SK-N-SH (cell line): ENCODE measurements at regions not wholly inside any gene's neighbourhood (a gene's known extent, or its start where the extent isn't known, plus 50 kb on each side); places are given as distances from the start of the nearest gene placed in this dataset.

Source experiments
- CTCF ChIA-PET: fragments of 300-600, 350-600 bp; formaldehyde crosslinking; extraction: SDS; loops from one replicate; lab custom pipeline; 2021; lab: Yijun Ruan, JAX
- POLR2A ChIA-PET: fragments of 350-600 bp; sonication (Branson Sonifier 250); formaldehyde crosslinking; extraction: SDS; loops from one replicate; lab custom pipeline; 2020; ENCODE audit warnings: antibody characterized with exemption, inconsistent platforms; lab: Yijun Ruan, JAX
- DNase-seq: peaks from one replicate; pipeline ENCODE4 v3.0.0; 2012
- H2AFZ ChIP-seq: fragments of 200-600 bp; sonication (generic); 2 replicates; pipeline ENCODE4 v1.8.1; 2016; ENCODE audit warnings: antibody characterized with exemption, mild to moderate bottlenecking, low read depth
- H3F3A ChIP-seq: fragments of 200-600 bp; sonication (generic); replicated peaks from 2 replicates; pipeline ENCODE3; 2016; ENCODE audit warnings: antibody characterized with exemption, mild to moderate bottlenecking; ENCODE audit not compliant: insufficient read depth
- H3K27ac ChIP-seq, 2 experiments: fragments of 200-500 bp in 1 of 2; fragments of 200-600 bp in 1 of 2; sonication (Bioruptor generic) in 1 of 2; sonication (generic), shearing (Covaris generic) in 1 of 2; 2 replicates each; pipeline versions ENCODE4 v1.5.1 to v1.6.1; 2014 to 2016; ENCODE audit warnings: low read depth in 2 of 2, inconsistent platforms in 1 of 2, low read length in 1 of 2, mild to moderate bottlenecking in 1 of 2, mixed read lengths in 1 of 2
- H3K27me3 ChIP-seq: fragments of 200-600 bp; sonication (generic), shearing (Covaris generic); 2 replicates; pipeline ENCODE4 v1.6.1; 2016; ENCODE audit warnings: mixed run types; ENCODE audit not compliant: insufficient read depth
- H3K36me3 ChIP-seq, 2 experiments: fragments of 200-500 bp in 1 of 2; fragments of 200-600 bp in 1 of 2; sonication (Bioruptor generic) in 1 of 2; sonication (generic) in 1 of 2; replicated peaks in 1 of 2; 2 replicates each; pipeline versions ENCODE3 to v1.5.1; 2014 to 2016; ENCODE audit warnings: low read length in 1 of 2, mild to moderate bottlenecking in 1 of 2; ENCODE audit not compliant: insufficient read depth in 2 of 2, control insufficient read depth in 1 of 2
- H3K4me1 ChIP-seq, 2 experiments: fragments of 200-500 bp in 1 of 2; fragments of 200-600 bp in 1 of 2; sonication (Bioruptor generic) in 1 of 2; sonication (generic), shearing (Covaris generic) in 1 of 2; 2 replicates each; pipeline versions ENCODE4 v1.5.1 to v1.6.1; 2014 to 2016; ENCODE audit warnings: low read depth in 1 of 2, low read length in 1 of 2, mixed run types in 1 of 2; ENCODE audit not compliant: insufficient read depth in 2 of 2, control insufficient read depth in 1 of 2
- H3K4me2 ChIP-seq: fragments of 200-600 bp; sonication (generic), shearing (Covaris generic); 2 replicates; pipeline ENCODE4 v1.6.1; 2017; ENCODE audit warnings: mixed run types
- H3K4me3 ChIP-seq, 2 experiments: fragments of 200-500 bp in 1 of 2; fragments of 200-600 bp in 1 of 2; sonication (Bioruptor generic) in 1 of 2; sonication (generic), shearing (Covaris generic) in 1 of 2; 2 replicates each; pipeline versions ENCODE4 v1.5.1 to v1.8.1; 2014 to 2016; ENCODE audit warnings: low read depth in 2 of 2, inconsistent platforms in 1 of 2, low read length in 1 of 2, mild to moderate bottlenecking in 1 of 2, mixed read lengths in 1 of 2, moderate library complexity in 1 of 2
- H3K79me2 ChIP-seq: fragments of 200-600 bp; sonication (generic); 2 replicates; pipeline ENCODE4 v1.8.1; 2017; ENCODE audit warnings: mild to moderate bottlenecking; ENCODE audit not compliant: insufficient read depth
- H3K9ac ChIP-seq: fragments of 200-600 bp; sonication (generic); 2 replicates; pipeline ENCODE4 v1.6.1; 2017; ENCODE audit warnings: mixed run types
- H3K9me2 ChIP-seq: fragments of 200-600 bp; sonication (generic); 2 replicates; pipeline ENCODE4 v1.6.1; 2017; ENCODE audit warnings: mixed run types
- H3K9me3 ChIP-seq: fragments of 200-600 bp; sonication (generic); 2 replicates; pipeline ENCODE4 v1.6.1; 2017; ENCODE audit warnings: mixed run types, mild to moderate bottlenecking, moderate library complexity
- H4K20me1 ChIP-seq: fragments of 200-600 bp; sonication (generic); 2 replicates; pipeline ENCODE4 v1.6.1; 2017; ENCODE audit warnings: mild to moderate bottlenecking, mixed run types; ENCODE audit not compliant: insufficient read depth
- FOXJ3 ChIP-seq: sonication (generic); formaldehyde crosslinking; IDR thresholded peaks from 2 replicates; pipeline ENCODE4 v1.5.1; 2020; ENCODE audit warnings: mild to moderate bottlenecking, missing genetic modification reagents
- GABPA ChIP-seq: IDR thresholded peaks from 2 replicates; pipeline ENCODE4 v1.4.0; 2012; ENCODE audit warnings: low read depth, mild to moderate bottlenecking
- GATA2 ChIP-seq: sonication (generic); formaldehyde crosslinking; IDR thresholded peaks from 2 replicates; pipeline ENCODE4 v1.5.0; 2020; ENCODE audit warnings: mild to moderate bottlenecking, missing genetic modification reagents
- JUND ChIP-seq: IDR thresholded peaks from 2 replicates; pipeline ENCODE4 v1.4.0; 2012
- MAX ChIP-seq: IDR thresholded peaks from 2 replicates; pipeline ENCODE4 v1.4.0; 2012; ENCODE audit warnings: low read depth
- NRF1 ChIP-seq: IDR thresholded peaks from 2 replicates; pipeline ENCODE4 v1.6.1; 2012; ENCODE audit warnings: low read depth, mild to moderate bottlenecking, low read length
- PBX3 ChIP-seq: IDR thresholded peaks from 2 replicates; pipeline ENCODE4; 2012
- POLR2AphosphoS5 ChIP-seq: IDR thresholded peaks from 2 replicates; pipeline ENCODE4 v1.6.1; 2012; ENCODE audit warnings: low read depth, low read length
- RAD21 ChIP-seq: IDR thresholded peaks from 2 replicates; pipeline ENCODE4 v1.6.1; 2012; ENCODE audit warnings: mild to moderate bottlenecking, low read length
- RCOR1 ChIP-seq: fragments of 150-350 bp; IDR thresholded peaks from 2 replicates; pipeline ENCODE4 v1.6.1; 2017; ENCODE audit warnings: antibody characterized with exemption, low read length
- RFX5 ChIP-seq: IDR thresholded peaks from 2 replicates; pipeline ENCODE4 v1.6.1; 2012; ENCODE audit warnings: mild to moderate bottlenecking, improper control_type of control experiment, low read length
- RXRA ChIP-seq: IDR thresholded peaks from 2 replicates; pipeline ENCODE4 v1.4.0; 2012; ENCODE audit warnings: low read depth, mild to moderate bottlenecking, borderline replicate concordance
- SMC3 ChIP-seq: IDR thresholded peaks from 2 replicates; pipeline ENCODE4 v1.6.1; 2012; ENCODE audit warnings: low read depth, low read length, improper control_type of control experiment
- TAF1 ChIP-seq: IDR thresholded peaks from 2 replicates; pipeline ENCODE4 v1.6.1; 2012; ENCODE audit warnings: low read depth, mild to moderate bottlenecking, low read length, moderate library complexity, borderline replicate concordance
- TCF12 ChIP-seq: IDR thresholded peaks from 2 replicates; pipeline ENCODE4 v1.4.0; 2012
- TEAD4 ChIP-seq: IDR thresholded peaks from 2 replicates; pipeline ENCODE4 v1.4.0; 2012; ENCODE audit warnings: mild to moderate bottlenecking, borderline replicate concordance; ENCODE audit not compliant: insufficient read depth
- USF2 ChIP-seq: fragments of 150-350 bp; IDR thresholded peaks from 2 replicates; pipeline ENCODE4 v1.6.1; 2017; ENCODE audit warnings: antibody characterized with exemption, low read length, low read depth, borderline replicate concordance
- WGBS: methylation state at CpG from one replicate; pipeline ENCODE4 v1.1.6; 2017; ENCODE audit warnings: low lambda C conversion rate; 5-methylcytosine and 5-hydroxymethylcytosine counted together

GRCh38 chr4:52372747-52373146 is 286.4 kb downstream of the USP46 start (continued):
- TF ChIP-seq USF2 (no peak), MAX (no peak), TCF12 (no peak), RAD21 (no peak), RXRA (no peak), JUND (no peak), POLR2AphosphoS5 (no peak), RFX5 (no peak), SMC3 (no peak)

- H2AFZ ChIP-seq: no peak overlapping the region
- H3K36me3 ChIP-seq: no peaks in the 10 kb centered on the region
- H3K9me3 ChIP-seq: no peaks in the 10 kb centered on the region
- WGBS: 41% methylated on average over 3 of the region's 3 CpGs
- H3K27me3 ChIP-seq: no peaks in the 10 kb centered on the region
- H3K4me2 ChIP-seq: no peak overlapping the region
- TF ChIP-seq TAF1: no peak
- no peak for TF ChIP-seq FOXJ3 (CRISPR knock-in tag)
- TF ChIP-seq SMC3: no peak
- TF ChIP-seq GABPA: no peak
- no peak for TF ChIP-seq USF2
- no peak for TF ChIP-seq PBX3
- TF ChIP-seq GATA2: no peak
- no peak for TF ChIP-seq JUND
- TF ChIP-seq NRF1: no peak
- TF ChIP-seq RFX5: no peak
- TF ChIP-seq MAX: no peak
- TF ChIP-seq RCOR1: no peak
- no peak for TF ChIP-seq TEAD4
- TF ChIP-seq, all 33 proteins: peak for 0
- Histone ChIP-seq H3K4me3 (no peak overlapping the region), H3K9me2 (no peaks in the 10 kb centered on the region), H3K4me1 (peaks cover 0 to 15% of the 10 kb centered on the region in 2 experiments; a peak in 2 of 4 replicates), H3K79me2 (no peaks in the 10 kb centered on the region), H4K20me1 (no peaks in the 10 kb centered on the region), H3K27ac (no peak overlapping the region), H3K9ac (no peak overlapping the region), H3F3A (no peaks in the 10 kb centered on the region)
- ChIA-PET POLR2A (no interaction called here), CTCF (interaction anchor here (1.6 to 5.3 kb wide), 3 partner anchors 139 to 608 kb away, joined by 3 to 76 read pairs (median 13); no protein-coding TSS in a partner anchor)
- no peak for DNase-seq
Observed at GRCh38 chr4:52373650-52374049, 285.5 kb downstream of the USP46 start.
